Keratinocyte (primary cell): ENCODE measurements at regions not wholly inside any gene's neighbourhood (a gene's known extent, or its start where the extent isn't known, plus 50 kb on each side); places are given as distances from the start of the nearest gene placed in this dataset.

Source experiments
- EZH2 ChIP-seq: IDR thresholded peaks from one replicate; pipeline ENCODE4 v1.6.1; 2012; ENCODE audit warnings: inconsistent platforms, mild to moderate bottlenecking, low read length, moderate library complexity
- TF ChIP-seq, protein P1 (sequence below), 3 experiments: IDR thresholded peaks in 1 of 3; conservative IDR thresholded peaks in 1 of 3; optimal IDR thresholded peaks in 1 of 3; 2 replicates in 2 of 3; 3 replicates in 1 of 3; pipeline versions ENCODE3 to v1.5.1; 2011; ENCODE audit warnings: low read length in 3 of 3, mild to moderate bottlenecking in 3 of 3, moderate library complexity in 2 of 3, control low read depth in 1 of 3, inconsistent platforms in 1 of 3; ENCODE audit not compliant: insufficient read depth in 2 of 3; ENCODE audit errors: extremely low read depth in 1 of 3

DNA sequence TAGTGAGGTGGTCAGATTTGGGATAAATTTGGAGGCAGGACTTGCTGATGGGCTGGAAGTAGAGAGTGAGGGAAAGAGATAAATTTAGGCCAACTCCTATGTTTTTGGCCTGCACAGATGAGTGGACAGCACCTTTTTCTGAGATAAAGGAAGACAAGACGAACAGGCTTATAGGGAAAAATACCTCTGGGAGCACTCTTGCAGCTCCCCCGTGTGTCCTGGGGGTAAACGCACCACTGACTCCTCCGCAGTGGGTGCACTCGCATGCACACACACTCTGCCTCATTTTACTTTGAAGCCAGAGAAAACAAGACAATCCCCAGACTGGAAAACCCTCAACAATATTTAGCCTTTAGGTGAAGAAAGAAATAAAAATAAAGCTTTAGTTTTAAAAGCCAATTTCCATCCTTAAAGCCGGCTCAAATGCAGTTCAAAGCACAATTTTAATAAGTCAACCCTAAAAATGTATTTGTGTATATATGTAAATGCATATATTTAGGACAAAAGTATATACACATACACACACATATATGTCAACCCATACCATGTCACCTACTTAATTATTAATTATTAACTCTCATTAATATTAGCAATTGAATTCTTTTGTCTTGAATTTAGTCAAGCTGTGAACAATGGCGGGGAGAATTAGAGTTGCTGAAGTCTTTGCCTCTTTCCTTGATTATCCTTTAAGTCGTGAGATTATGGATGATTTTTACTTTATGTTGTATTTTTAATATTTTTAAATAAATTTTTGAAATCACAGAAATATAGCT lies 341.8 kb downstream of the ZNF326 start:
- TF ChIP-seq, protein P1, sequence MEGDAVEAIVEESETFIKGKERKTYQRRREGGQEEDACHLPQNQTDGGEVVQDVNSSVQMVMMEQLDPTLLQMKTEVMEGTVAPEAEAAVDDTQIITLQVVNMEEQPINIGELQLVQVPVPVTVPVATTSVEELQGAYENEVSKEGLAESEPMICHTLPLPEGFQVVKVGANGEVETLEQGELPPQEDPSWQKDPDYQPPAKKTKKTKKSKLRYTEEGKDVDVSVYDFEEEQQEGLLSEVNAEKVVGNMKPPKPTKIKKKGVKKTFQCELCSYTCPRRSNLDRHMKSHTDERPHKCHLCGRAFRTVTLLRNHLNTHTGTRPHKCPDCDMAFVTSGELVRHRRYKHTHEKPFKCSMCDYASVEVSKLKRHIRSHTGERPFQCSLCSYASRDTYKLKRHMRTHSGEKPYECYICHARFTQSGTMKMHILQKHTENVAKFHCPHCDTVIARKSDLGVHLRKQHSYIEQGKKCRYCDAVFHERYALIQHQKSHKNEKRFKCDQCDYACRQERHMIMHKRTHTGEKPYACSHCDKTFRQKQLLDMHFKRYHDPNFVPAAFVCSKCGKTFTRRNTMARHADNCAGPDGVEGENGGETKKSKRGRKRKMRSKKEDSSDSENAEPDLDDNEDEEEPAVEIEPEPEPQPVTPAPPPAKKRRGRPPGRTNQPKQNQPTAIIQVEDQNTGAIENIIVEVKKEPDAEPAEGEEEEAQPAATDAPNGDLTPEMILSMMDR (optimal IDR thresholded peaks at IDR 0.05 in 1 of 3, IDR thresholded peaks at IDR 0.05 in 1 of 3, conservative IDR thresholded peaks at IDR 0.05 in 1 of 3; ENCODE audit: extremely low read depth in 1 of 3, insufficient read depth in 2 of 3, low read length in 3 of 3): no peak
- TF ChIP-seq EZH2: no peak
